NOMO-1 treated with dmso at 0.1 percent for 144 hours (cell line): ENCODE measurements at regions not wholly inside any gene's neighbourhood (a gene's known extent, or its start where the extent isn't known, plus 50 kb on each side); places are given as distances from the start of the nearest gene placed in this dataset.
"Not testable (repeated sequence)": the region's sequence is repeated elsewhere in the genome, so short reads cannot be mapped to it uniquely, and the experiment has no call there.

Experiments used
- DNase-seq: peaks from one replicate; lab custom pipeline; 2025; ENCODE audit not compliant: unreplicated experiment; lab: John Stamatoyannopoulos, UW

DNA sequence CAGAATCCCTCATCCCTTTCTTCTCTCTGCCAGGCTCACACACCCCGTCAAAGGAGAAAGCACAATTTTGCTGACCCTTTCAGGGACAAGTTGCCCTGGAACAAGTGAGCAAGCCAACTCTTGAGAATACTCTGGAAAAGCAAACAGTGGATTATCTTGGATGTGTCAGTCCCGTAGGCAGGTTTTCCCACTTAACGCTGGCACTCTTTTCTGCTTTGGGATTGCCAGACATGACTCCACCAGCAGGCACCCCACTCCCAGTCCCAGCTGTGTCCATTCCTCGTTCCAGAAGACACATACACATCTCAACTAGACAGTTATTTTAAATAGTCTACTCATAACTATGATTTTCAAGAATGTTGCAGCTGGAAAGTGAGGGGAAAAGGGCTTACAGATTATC lies 145.5 kb upstream of the CDKN3 start:
- DNase-seq = no peak

- DNase-seq = no peak
Observed at GRCh38 chr14:54252072-54252730, 144.6 kb upstream of the CDKN3 start.

- no peak for DNase-seq
Observed at GRCh38 chr14:54253195-54253947, 143.4 kb upstream of the CDKN3 start.

GRCh38 chr14:54256156-54256555 lies 140.7 kb upstream of the CDKN3 start:
- DNase-seq = no peak

- no peak for DNase-seq
Observed at GRCh38 chr14:54257424-54257823, 139.4 kb upstream of the CDKN3 start.

- DNase-seq = no peak
Observed at GRCh38 chr14:54258382-54258781, 138.4 kb upstream of the CDKN3 start.

DNA sequence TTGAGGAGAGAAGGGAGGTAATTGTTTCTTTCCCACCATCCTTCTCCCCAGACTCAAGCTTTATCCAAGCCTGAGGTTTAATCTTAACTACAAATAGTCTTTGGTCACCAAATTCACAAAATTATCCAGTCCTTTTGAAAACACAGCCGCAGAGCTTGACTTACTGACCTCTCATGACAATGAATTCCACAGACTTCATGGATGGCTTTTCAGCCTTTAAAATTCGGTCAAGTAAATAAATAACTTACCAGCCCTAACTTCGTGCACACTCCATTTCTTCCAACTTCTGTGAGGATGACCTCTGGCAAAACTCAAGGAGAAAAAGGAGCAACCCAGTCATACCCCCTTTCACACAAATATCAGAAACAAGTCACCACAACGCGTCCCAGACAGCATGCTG lies 137.0 kb upstream of the CDKN3 start:
- no peak for DNase-seq

GRCh38 chr14:54261283-54261682 lies 135.5 kb upstream of the CDKN3 start:
- no peak for DNase-seq

DNA sequence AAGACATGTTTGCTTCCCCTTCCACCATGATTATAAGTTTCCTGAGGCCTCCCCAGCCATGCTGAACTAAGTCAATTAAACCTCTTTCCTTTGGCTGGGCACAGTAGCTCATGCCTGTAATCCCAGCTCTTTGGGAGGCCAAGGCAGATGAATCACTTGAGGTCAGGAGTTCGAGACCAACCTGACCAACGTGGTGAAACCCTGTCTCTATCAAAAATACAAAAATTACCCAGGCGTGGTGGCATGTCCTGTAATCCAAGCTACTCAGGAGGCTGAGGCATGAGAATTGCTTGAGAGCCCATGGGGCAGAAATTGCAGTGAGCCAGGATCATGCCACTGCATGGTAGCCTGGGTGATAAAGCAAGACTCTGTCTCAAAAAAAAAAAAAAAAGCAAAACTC lies 130.2 kb upstream of the CDKN3 start:
- DNase-seq = not testable (repeated sequence)

DNA sequence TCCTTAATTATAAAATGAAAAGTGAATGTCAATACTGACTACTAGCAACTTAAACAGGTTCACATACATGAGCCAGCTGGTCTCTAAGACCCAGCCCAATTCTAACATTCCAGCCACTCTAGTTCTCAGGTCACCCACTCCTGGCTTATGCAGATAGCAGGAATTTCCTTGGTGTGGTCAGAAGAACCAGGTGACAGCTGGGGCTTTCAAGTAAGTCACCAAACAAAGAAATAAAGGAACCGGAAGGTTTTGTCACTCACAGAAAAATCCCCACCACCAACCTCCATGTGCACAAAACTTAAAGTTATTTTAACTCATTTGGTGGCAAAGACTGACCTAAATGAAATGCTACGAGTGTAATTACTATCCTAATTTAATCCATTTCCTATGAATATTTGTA lies 129.6 kb upstream of the CDKN3 start:
- DNase-seq = no peak

DNA sequence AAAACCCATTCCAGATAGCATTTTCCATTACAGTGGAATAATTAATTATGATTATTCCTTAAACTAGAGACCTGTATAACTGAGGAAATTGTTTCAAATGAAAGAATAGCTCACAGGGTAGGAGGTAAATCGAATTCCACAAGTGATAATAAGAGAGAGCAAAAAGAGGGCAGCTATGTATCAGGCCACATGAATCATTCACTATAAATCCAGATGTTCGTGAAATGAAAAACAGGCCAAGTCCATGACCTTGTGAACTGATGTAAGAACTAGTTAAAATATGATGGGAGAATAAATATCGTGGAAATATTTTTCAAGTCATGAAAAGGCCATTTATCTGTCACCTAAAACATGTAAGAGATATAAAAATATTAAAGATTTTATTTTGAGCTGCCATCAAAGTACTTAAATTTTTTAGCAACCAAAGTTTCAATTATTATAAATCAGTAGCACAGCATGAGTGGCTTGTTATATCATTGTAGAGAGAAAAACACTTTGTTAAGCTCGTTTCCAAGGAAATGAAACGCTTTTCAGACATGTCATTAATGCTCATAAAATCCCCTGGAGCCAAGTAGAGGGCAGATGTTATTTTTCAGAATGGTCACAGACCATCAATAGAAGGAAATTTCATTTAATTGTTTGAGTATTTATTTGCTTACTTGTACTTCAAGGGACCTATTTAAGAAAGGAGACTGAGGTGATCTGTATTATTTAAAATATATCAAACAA lies 120.6 kb upstream of the CDKN3 start:
- no peak for DNase-seq

DNA sequence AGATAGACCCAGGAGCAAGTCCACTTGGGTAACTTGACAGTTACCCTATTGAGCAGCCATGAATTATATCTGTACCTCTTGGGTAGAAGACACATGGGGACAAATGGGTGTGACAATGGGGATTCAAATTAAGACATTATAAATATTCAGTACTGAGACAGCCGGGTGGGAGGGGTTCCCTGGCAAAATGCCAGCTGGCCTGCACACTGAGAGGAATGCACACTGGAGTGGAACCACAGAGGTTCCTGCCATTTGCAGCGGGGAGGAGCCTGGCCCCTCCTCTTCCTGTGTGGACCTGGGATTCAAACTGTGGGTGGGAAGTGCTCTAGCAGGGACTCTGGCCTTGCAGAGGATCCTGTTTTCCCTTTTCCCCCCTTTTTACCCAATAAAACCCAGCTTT lies 118.7 kb upstream of the CDKN3 start:
- no peak for DNase-seq

- DNase-seq = no peak
Observed at GRCh38 chr14:54278665-54279295, 118.0 kb upstream of the CDKN3 start.

DNA sequence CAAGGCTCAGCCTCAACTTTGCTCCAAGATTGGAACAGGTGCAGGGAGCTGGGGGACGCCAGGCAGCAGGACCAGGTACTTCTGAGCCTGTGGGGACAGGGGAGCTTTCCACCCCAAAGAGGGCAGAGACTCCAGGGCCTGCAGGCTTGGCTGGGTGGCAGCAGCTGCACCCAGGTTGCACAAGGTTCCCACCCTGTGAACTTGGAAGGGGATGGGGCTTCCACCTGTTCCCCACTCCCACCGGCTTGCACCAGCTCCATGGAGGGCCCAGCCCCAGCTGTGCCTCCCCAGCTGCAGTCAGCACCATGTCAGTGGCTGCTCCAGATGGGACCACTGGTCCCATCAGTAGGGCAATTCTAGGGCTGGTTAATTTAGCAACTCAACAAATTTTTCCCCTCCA lies 114.0 kb upstream of the CDKN3 start:
- no peak for DNase-seq

- no peak for DNase-seq
Observed at GRCh38 chr14:54285030-54285429, 111.8 kb upstream of the CDKN3 start.

DNA sequence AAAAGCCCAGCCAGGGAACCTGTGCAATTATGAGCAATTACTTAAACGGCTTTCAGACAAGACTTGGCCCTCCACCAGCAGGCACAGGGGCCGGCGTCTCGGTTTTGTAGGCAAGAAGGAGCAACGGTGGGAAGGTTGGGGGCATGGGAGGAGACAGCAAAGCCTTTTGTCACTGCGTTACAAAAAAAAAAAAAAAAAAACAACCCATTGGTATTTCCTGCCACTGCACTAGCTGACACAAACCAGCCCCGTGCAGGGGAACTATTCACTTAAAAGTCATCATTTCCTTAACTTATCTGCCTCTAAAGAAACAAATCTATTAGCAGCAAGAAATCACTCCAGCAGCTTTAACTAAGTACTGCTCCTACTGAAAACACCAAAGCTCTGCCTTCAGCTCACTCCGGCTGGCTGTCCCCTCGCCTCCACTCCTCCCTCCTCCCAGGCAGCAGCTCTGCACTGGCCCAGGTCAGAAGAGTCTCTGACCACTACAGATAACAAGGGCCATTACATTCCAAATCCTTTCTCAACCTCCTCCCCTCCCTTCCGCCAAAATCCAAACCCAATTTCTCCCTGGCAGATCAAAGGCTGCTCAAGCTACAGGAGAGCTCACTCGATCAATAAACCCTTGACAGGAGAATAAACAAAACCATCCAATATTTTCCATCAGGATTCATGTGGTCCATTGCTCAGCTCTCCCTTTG lies 105.2 kb upstream of the CDKN3 start:
- no peak for DNase-seq

DNA sequence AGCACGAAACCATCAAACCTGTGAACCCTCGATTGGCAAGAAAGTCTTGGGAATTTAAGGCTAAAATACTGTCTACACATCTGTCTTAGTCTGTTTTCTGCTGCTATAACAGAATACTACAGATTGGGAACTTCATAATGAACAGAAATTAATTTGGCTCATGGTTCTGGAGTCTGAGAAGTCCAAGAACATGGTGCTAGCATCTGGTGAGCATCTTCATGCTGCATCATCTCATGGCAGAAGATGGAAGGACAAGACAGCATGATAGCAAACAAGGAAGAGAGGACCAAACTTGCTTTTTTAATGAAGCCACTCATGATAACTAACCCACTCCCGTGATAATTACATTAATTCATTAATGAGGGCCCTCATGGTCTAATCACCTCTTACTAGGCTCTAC lies 102.0 kb upstream of the CDKN3 start:
- no peak for DNase-seq

DNA sequence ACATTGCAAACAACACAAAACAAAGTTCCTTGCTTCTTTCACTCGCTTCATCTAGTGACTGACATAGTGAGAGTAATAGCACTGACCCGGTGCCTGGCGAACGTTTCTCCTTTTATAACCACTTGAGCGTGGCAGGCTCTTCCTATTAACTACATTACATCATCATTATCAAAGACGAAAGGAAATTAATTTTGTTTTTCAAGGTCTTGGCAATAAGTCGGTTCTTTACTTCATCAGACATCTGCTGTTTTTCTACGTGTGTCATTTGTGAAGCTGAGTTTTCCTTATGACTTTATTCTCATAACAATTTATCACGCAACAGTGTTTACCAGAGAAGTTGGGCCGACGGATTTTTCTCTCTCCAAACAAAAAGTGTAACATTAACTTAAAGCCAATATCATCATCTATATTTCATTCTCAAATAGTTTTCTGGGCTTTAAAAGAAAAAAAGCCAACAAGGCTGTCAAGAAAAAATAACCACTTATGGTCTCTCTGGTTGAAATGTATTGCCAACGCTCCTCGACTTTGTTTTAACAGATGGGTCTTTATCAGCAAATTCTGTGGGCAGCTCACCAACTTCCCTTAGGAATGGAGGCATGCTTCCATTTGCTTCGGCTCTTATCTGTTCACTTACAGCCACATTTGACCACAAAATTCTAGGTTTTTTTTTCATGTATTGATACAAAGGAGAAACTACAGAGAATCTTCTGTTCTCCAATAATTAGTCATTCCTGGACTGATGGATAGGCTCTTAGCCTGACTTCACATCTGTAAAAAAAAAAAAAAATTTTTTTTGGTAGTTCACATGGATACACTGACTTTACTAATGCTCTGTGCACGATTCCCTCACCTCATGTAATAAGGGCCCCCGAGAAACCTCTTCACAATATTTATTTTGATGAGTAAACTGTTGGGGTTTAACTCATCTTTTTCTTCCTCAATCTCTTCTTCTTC lies 97.1 kb upstream of the CDKN3 start:
- DNase-seq = no peak

GRCh38 chr14:54300881-54301280 lies 95.9 kb upstream of the CDKN3 start:
- no peak for DNase-seq

DNA sequence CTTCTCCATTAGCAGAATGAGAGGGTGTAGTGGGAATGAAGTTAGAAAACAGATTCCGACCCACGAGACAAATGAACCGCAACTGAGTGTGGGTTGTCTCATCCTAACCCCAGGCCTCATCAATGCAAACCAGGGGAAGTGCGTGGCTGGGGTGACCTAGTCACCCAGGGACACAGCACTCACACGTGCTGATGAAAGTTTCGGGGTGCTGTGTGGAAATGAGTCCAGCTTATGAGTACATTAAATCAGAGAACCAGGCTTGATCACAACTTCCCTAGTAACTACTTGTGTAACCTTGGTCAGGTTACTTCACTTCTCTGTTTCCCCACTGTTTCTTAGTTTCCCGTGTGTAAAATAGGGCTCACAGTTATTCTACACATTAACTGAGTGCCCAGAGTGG lies 95.4 kb upstream of the CDKN3 start:
- no peak for DNase-seq
